ENCODE measurements at regions not wholly inside any gene's neighbourhood (a gene's known extent, or its start where the extent isn't known, plus 50 kb on each side); places are given as distances from the start of the nearest gene placed in this dataset.
"Not testable (repeated sequence)": the region's sequence is repeated elsewhere in the genome, so short reads cannot be mapped to it uniquely, and the experiment has no call there.

- H3K4me3 Mint-ChIP-seq: no peak overlapping the region
- no peaks in the 10 kb centered on the region for H3K36me3 ChIP-seq (ENCODE audit: insufficient read depth, low read length)
- intact Hi-C loops (cut with micrococcal nuclease): no loop called here
- ChIA-PET POLR2A (ENCODE audit: partially characterized antibody) (no interaction called here), CTCF (ENCODE audit: partially characterized antibody) (no interaction called here)
- H3K27ac ChIP-seq (ENCODE audit: low read depth, low read length): no peak overlapping the region
- H3K27ac Mint-ChIP-seq: no peak overlapping the region
- peaks cover 6 to 28% (median 9%) of the 10 kb centered on the region in 8 donors for H3K9me3 Mint-ChIP-seq
- no peaks in the 10 kb centered on the region for H3K27me3 Mint-ChIP-seq
- no peaks in the 10 kb centered on the region for H3K27me3 ChIP-seq (ENCODE audit: insufficient read depth, low read length)
- H3K4me1 ChIP-seq (ENCODE audit: insufficient read depth, low read length): no peaks in the 10 kb centered on the region
- DNase-seq: no peak
- no peak overlapping the region for H3K4me3 ChIP-seq (ENCODE audit: low read length in 2 of 2)
- H3K4me1 Mint-ChIP-seq: peaks cover 0 to under 1% (median 0%) of the 10 kb centered on the region in 4 donors
- H3K9me3 ChIP-seq (ENCODE audit: control insufficient read depth in 1 of 2, low read length in 2 of 2): no peaks in the 10 kb centered on the region
- H3K36me3 Mint-ChIP-seq: no peaks in the 10 kb centered on the region
Measured at GRCh38 chr7:69204943-69205342, 393.3 kb upstream of the AUTS2 start.

- CTCF ChIA-PET (ENCODE audit: partially characterized antibody): no interaction called here
Measured at GRCh38 chr7:69205581-69205980, 392.7 kb upstream of the AUTS2 start.

DNA sequence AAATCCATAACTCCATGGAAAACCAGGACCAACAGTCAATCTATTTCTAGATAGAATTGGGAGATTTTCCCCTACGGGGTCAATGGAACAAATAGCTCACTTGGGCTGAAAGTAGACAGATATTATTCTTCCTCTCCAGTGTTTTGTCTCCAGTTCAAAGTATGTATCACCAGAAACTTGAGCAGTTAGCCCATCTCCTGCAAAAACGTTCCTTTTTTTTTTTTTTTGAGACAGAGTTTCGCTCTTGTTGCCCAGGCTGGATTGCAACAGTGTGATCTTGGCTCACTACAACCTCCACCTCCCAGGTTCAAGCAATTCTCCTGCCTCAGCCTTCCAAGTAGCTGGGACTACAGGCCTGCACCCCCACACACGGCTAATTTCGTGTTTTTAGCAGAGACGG lies 390.0 kb upstream of the AUTS2 start:
- intact Hi-C loops (cut with micrococcal nuclease): no loop called here
- no peaks in the 10 kb centered on the region for H3K27me3 Mint-ChIP-seq
- CTCF ChIA-PET (ENCODE audit: partially characterized antibody): no interaction called here
- Histone ChIP-seq H3K36me3 (ENCODE audit: insufficient read depth, low read length) (no peaks in the 10 kb centered on the region), H3K4me1 (ENCODE audit: insufficient read depth, low read length) (no peaks in the 10 kb centered on the region), H3K4me3 (ENCODE audit: low read length in 2 of 2) (no peak overlapping the region), H3K27me3 (ENCODE audit: insufficient read depth, low read length) (no peaks in the 10 kb centered on the region), H3K27ac (ENCODE audit: low read depth, low read length) (no peak overlapping the region), H3K9me3 (ENCODE audit: control insufficient read depth in 1 of 2, low read length in 2 of 2) (no peaks in the 10 kb centered on the region)
- H3K36me3 Mint-ChIP-seq: no peaks in the 10 kb centered on the region
- H3K27ac Mint-ChIP-seq: no peak overlapping the region
- peaks cover 0 to 12% (median 7%) of the 10 kb centered on the region in 8 donors for H3K9me3 Mint-ChIP-seq
- no peaks in the 10 kb centered on the region for H3K4me1 Mint-ChIP-seq
- no peak for DNase-seq
- H3K4me3 Mint-ChIP-seq: no peak overlapping the region
- POLR2A ChIA-PET (ENCODE audit: partially characterized antibody): no interaction called here

More at GRCh38 chr7:69205581-69205980, 392.7 kb upstream of the AUTS2 start:
- no peaks in the 10 kb centered on the region for H3K27me3 Mint-ChIP-seq
- no peak overlapping the region for H3K4me3 ChIP-seq (ENCODE audit: low read length in 2 of 2)
- H3K9me3 ChIP-seq (ENCODE audit: control insufficient read depth in 1 of 2, low read length in 2 of 2): no peaks in the 10 kb centered on the region
- H3K36me3 ChIP-seq (ENCODE audit: insufficient read depth, low read length): no peaks in the 10 kb centered on the region
- H3K4me1 ChIP-seq (ENCODE audit: insufficient read depth, low read length): no peaks in the 10 kb centered on the region
- no peaks in the 10 kb centered on the region for H3K27me3 ChIP-seq (ENCODE audit: insufficient read depth, low read length)
- POLR2A ChIA-PET (ENCODE audit: partially characterized antibody): no interaction called here
- no peak for DNase-seq
- H3K27ac Mint-ChIP-seq: no peak overlapping the region
- intact Hi-C loops (cut with micrococcal nuclease): no loop called here
- H3K36me3 Mint-ChIP-seq: no peaks in the 10 kb centered on the region
- H3K27ac ChIP-seq (ENCODE audit: low read depth, low read length): no peak overlapping the region
- H3K4me3 Mint-ChIP-seq: no peak overlapping the region
- peaks cover 6 to 22% (median 10%) of the 10 kb centered on the region in 8 donors for H3K9me3 Mint-ChIP-seq
- no peaks in the 10 kb centered on the region for H3K4me1 Mint-ChIP-seq

- no peaks in the 10 kb centered on the region for H3K4me1 ChIP-seq (ENCODE audit: insufficient read depth, low read length)
- no peaks in the 10 kb centered on the region for H3K36me3 ChIP-seq (ENCODE audit: insufficient read depth, low read length)
- H3K9me3 ChIP-seq (ENCODE audit: control insufficient read depth in 1 of 2, low read length in 2 of 2): no peaks in the 10 kb centered on the region
- Mint-ChIP-seq H3K4me3 (no peak overlapping the region), H3K9me3 (peaks cover 0 to 13% (median 7%) of the 10 kb centered on the region in 8 donors), H3K27ac (no peak overlapping the region), H3K4me1 (no peaks in the 10 kb centered on the region), H3K27me3 (no peaks in the 10 kb centered on the region), H3K36me3 (no peaks in the 10 kb centered on the region)
- H3K4me3 ChIP-seq (ENCODE audit: low read length in 2 of 2): no peak overlapping the region
- no peak for DNase-seq
- ChIA-PET CTCF (ENCODE audit: partially characterized antibody) (no interaction called here), POLR2A (ENCODE audit: partially characterized antibody) (no interaction called here)
- intact Hi-C loops (cut with micrococcal nuclease): no loop called here
- H3K27ac ChIP-seq (ENCODE audit: low read depth, low read length): no peak overlapping the region
- H3K27me3 ChIP-seq (ENCODE audit: insufficient read depth, low read length): no peaks in the 10 kb centered on the region
Measured at GRCh38 chr7:69208848-69209247, 389.4 kb upstream of the AUTS2 start.

- no peaks in the 10 kb centered on the region for H3K4me1 ChIP-seq (ENCODE audit: insufficient read depth, low read length)
- H3K4me3 ChIP-seq (ENCODE audit: low read length in 2 of 2): no peak overlapping the region
- H3K4me1 Mint-ChIP-seq: no peaks in the 10 kb centered on the region
- intact Hi-C loops (cut with micrococcal nuclease): no loop called here
- no peaks in the 10 kb centered on the region for H3K27me3 Mint-ChIP-seq
- CTCF ChIA-PET (ENCODE audit: partially characterized antibody): no interaction called here
- peaks cover 0 to 8% (median 2%) of the 10 kb centered on the region in 8 donors for H3K9me3 Mint-ChIP-seq
- POLR2A ChIA-PET (ENCODE audit: partially characterized antibody): no interaction called here
- no peak overlapping the region for H3K27ac Mint-ChIP-seq
- H3K36me3 ChIP-seq (ENCODE audit: insufficient read depth, low read length): no peaks in the 10 kb centered on the region
- DNase-seq: no peak
- no peaks in the 10 kb centered on the region for H3K27me3 ChIP-seq (ENCODE audit: insufficient read depth, low read length)
- H3K27ac ChIP-seq (ENCODE audit: low read depth, low read length): no peak overlapping the region
- H3K9me3 ChIP-seq (ENCODE audit: control insufficient read depth in 1 of 2, low read length in 2 of 2): no peaks in the 10 kb centered on the region
- no peaks in the 10 kb centered on the region for H3K36me3 Mint-ChIP-seq
- no peak overlapping the region for H3K4me3 Mint-ChIP-seq
Measured at GRCh38 chr7:69211336-69211735, 386.9 kb upstream of the AUTS2 start.

DNA sequence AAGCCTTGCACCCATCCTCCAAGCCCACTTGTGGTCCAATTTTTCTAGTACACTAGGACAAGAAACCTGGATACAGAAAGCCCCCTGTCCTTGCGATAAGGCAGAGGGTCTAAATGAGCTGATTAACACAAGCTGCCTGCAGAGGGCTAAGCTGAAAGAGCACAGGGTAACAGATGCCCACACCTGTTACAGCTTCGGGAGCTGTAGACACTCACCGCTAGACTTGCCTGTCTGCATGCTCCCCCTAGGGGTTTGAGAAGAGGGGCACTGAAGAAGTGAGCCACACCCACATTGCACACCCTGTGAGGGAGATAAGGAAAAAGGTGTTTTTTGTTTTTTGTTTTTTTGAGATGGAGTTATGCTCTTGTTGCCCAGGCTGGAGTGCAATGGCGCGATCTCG lies 386.5 kb upstream of the AUTS2 start:
- Histone ChIP-seq H3K27me3 (ENCODE audit: insufficient read depth, low read length) (no peaks in the 10 kb centered on the region), H3K27ac (ENCODE audit: low read depth, low read length) (no peak overlapping the region), H3K36me3 (ENCODE audit: insufficient read depth, low read length) (no peaks in the 10 kb centered on the region), H3K4me1 (ENCODE audit: insufficient read depth, low read length) (no peaks in the 10 kb centered on the region), H3K9me3 (ENCODE audit: control insufficient read depth in 1 of 2, low read length in 2 of 2) (no peaks in the 10 kb centered on the region), H3K4me3 (ENCODE audit: low read length in 2 of 2) (no peak overlapping the region)
- CTCF ChIA-PET (ENCODE audit: partially characterized antibody): no interaction called here
- DNase-seq: no peak
- H3K27ac Mint-ChIP-seq: no peak overlapping the region
- no peak overlapping the region for H3K4me3 Mint-ChIP-seq
- H3K36me3 Mint-ChIP-seq: no peaks in the 10 kb centered on the region
- no peaks in the 10 kb centered on the region for H3K4me1 Mint-ChIP-seq
- H3K9me3 Mint-ChIP-seq: peaks cover 0 to 8% (median 2%) of the 10 kb centered on the region in 8 donors
- POLR2A ChIA-PET (ENCODE audit: partially characterized antibody): no interaction called here
- H3K27me3 Mint-ChIP-seq: no peaks in the 10 kb centered on the region
- intact Hi-C loops (cut with micrococcal nuclease): no loop called here

DNA sequence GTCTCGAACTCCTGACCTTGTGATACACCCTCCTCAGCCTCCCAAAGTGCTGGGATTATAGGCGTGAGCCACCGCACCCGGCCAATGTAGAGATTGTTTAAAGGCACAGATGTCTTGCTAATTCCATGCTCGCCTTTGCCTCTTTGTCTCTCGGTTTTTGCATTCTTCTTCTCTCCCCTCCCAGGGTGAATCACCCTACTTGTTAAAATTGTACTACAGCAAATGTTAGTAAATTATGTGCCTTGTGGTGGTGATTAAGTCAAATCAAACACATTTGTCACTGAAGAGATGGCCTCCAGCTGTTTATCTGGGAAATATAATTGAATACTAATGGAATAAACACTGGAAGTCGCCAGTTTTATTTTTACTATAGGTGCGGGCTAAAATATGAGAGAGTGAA lies 384.4 kb upstream of the AUTS2 start:
- H3K27me3 Mint-ChIP-seq: no peaks in the 10 kb centered on the region
- no peaks in the 10 kb centered on the region for H3K36me3 Mint-ChIP-seq
- H3K27me3 ChIP-seq (ENCODE audit: insufficient read depth, low read length): no peaks in the 10 kb centered on the region
- H3K4me3 Mint-ChIP-seq: no peak overlapping the region
- no peaks in the 10 kb centered on the region for H3K4me1 ChIP-seq (ENCODE audit: insufficient read depth, low read length)
- peaks cover 0 to 10% (median 3%) of the 10 kb centered on the region in 8 donors for H3K9me3 Mint-ChIP-seq
- no peak for DNase-seq
- no peak overlapping the region for H3K27ac ChIP-seq (ENCODE audit: low read depth, low read length)
- intact Hi-C loops (cut with micrococcal nuclease): no loop called here
- no peaks in the 10 kb centered on the region for H3K4me1 Mint-ChIP-seq
- no peaks in the 10 kb centered on the region for H3K36me3 ChIP-seq (ENCODE audit: insufficient read depth, low read length)
- no peak overlapping the region for H3K27ac Mint-ChIP-seq
- H3K9me3 ChIP-seq (ENCODE audit: control insufficient read depth in 1 of 2, low read length in 2 of 2): no peaks in the 10 kb centered on the region
- ChIA-PET POLR2A (ENCODE audit: partially characterized antibody) (no interaction called here), CTCF (ENCODE audit: partially characterized antibody) (no interaction called here)
- no peak overlapping the region for H3K4me3 ChIP-seq (ENCODE audit: low read length in 2 of 2)

- intact Hi-C loops (cut with micrococcal nuclease); H3K4me3 Mint-ChIP-seq; H3K4me3 ChIP-seq (ENCODE audit: low read length in 2 of 2); DNase-seq; CTCF ChIA-PET (ENCODE audit: partially characterized antibody); H3K27ac ChIP-seq (ENCODE audit: low read depth, low read length); H3K27ac Mint-ChIP-seq; H3K27me3 Mint-ChIP-seq; H3K36me3 Mint-ChIP-seq; H3K9me3 ChIP-seq (ENCODE audit: control insufficient read depth in 1 of 2, low read length in 2 of 2); H3K9me3 Mint-ChIP-seq; H3K4me1 ChIP-seq (ENCODE audit: insufficient read depth, low read length); H3K4me1 Mint-ChIP-seq; POLR2A ChIA-PET (ENCODE audit: partially characterized antibody); H3K27me3 ChIP-seq (ENCODE audit: insufficient read depth, low read length); H3K36me3 ChIP-seq (ENCODE audit: insufficient read depth, low read length): not testable (repeated sequence)
Measured at GRCh38 chr7:69215516-69215915, 382.8 kb upstream of the AUTS2 start.
